ENCODE measurements at regions not wholly inside any gene's neighbourhood (a gene's known extent, or its start where the extent isn't known, plus 50 kb on each side); places are given as distances from the start of the nearest gene placed in this dataset.

GRCh38 chr7:85908051-85908450 lies 721.2 kb upstream of the SEMA3D start:
- no peaks in the 10 kb centered on the region for H3K36me3 ChIP-seq (ENCODE audit: control insufficient read depth, insufficient read depth, low read length)
- H2AFZ ChIP-seq (ENCODE audit: low read length): no peak overlapping the region
- H3K4me2 ChIP-seq (ENCODE audit: extremely low read depth, insufficient read depth, low read length): no peak overlapping the region
- TF ChIP-seq CTCF (conservative IDR thresholded peaks at IDR 0.05 in 1 of 2, IDR thresholded peaks at IDR 0.05 in 1 of 2; ENCODE audit: low read depth in 1 of 2, low read length in 2 of 2): no peak
- no peak for TF ChIP-seq EZH2 (IDR thresholded peaks at IDR 0.05; ENCODE audit: low read length, missing control alignments)
- no peak for DNase-seq (ENCODE audit: low read depth in 2 of 2)
- H3K4me1 ChIP-seq (ENCODE audit: control insufficient read depth, extremely low read depth, insufficient read depth, low read length): no peaks in the 10 kb centered on the region
- H3K79me2 ChIP-seq (ENCODE audit: control insufficient read depth, insufficient read depth, low read length): no peaks in the 10 kb centered on the region
- H3K27me3 ChIP-seq (ENCODE audit: control insufficient read depth, insufficient read depth, low read length): no peaks in the 10 kb centered on the region
- H3K9me3 ChIP-seq (ENCODE audit: control insufficient read depth, insufficient read depth, low read depth, low read length): no peaks in the 10 kb centered on the region
- H4K20me1 ChIP-seq (ENCODE audit: control insufficient read depth, extremely low read depth, insufficient read depth, low read length): no peaks in the 10 kb centered on the region
- H3K9ac ChIP-seq (ENCODE audit: insufficient read depth, low read length): no peak overlapping the region
- H3K4me3 ChIP-seq (replicated peaks in 1 of 4; ENCODE audit: control extremely low read depth in 1 of 4, insufficient read depth in 1 of 4, low read depth in 3 of 4, low read length in 4 of 4): no peak overlapping the region
- no peak overlapping the region for H3K27ac ChIP-seq (ENCODE audit: insufficient read depth, low read length)

- Histone ChIP-seq H3K27ac (ENCODE audit: insufficient read depth, low read length) (no peak overlapping the region), H3K9me3 (ENCODE audit: control insufficient read depth, insufficient read depth, low read depth, low read length) (no peaks in the 10 kb centered on the region), H4K20me1 (ENCODE audit: control insufficient read depth, extremely low read depth, insufficient read depth, low read length) (no peaks in the 10 kb centered on the region), H3K79me2 (ENCODE audit: control insufficient read depth, insufficient read depth, low read length) (no peaks in the 10 kb centered on the region), H3K27me3 (ENCODE audit: control insufficient read depth, insufficient read depth, low read length) (no peaks in the 10 kb centered on the region), H3K9ac (ENCODE audit: insufficient read depth, low read length) (no peak overlapping the region), H3K4me1 (ENCODE audit: control insufficient read depth, extremely low read depth, insufficient read depth, low read length) (no peaks in the 10 kb centered on the region), H3K36me3 (ENCODE audit: control insufficient read depth, insufficient read depth, low read length) (no peaks in the 10 kb centered on the region), H2AFZ (ENCODE audit: low read length) (no peak overlapping the region), H3K4me2 (ENCODE audit: extremely low read depth, insufficient read depth, low read length) (no peak overlapping the region), H3K4me3 (replicated peaks in 1 of 4; ENCODE audit: control extremely low read depth in 1 of 4, insufficient read depth in 1 of 4, low read depth in 3 of 4, low read length in 4 of 4) (no peak overlapping the region)
- TF ChIP-seq CTCF (conservative IDR thresholded peaks at IDR 0.05 in 1 of 2, IDR thresholded peaks at IDR 0.05 in 1 of 2; ENCODE audit: low read depth in 1 of 2, low read length in 2 of 2) (no peak), EZH2 (IDR thresholded peaks at IDR 0.05; ENCODE audit: low read length, missing control alignments) (no peak)
- no peak for DNase-seq (ENCODE audit: low read depth in 2 of 2)
These were observed 711.1 kb upstream of the SEMA3D start for GRCh38 chr7:85897967-85898366.

- H3K4me2 ChIP-seq (ENCODE audit: extremely low read depth, insufficient read depth, low read length): no peak overlapping the region
- no peaks in the 10 kb centered on the region for H3K27me3 ChIP-seq (ENCODE audit: control insufficient read depth, insufficient read depth, low read length)
- H3K36me3 ChIP-seq (ENCODE audit: control insufficient read depth, insufficient read depth, low read length): no peaks in the 10 kb centered on the region
- H3K9ac ChIP-seq (ENCODE audit: insufficient read depth, low read length): no peak overlapping the region
- H3K4me3 ChIP-seq (replicated peaks in 1 of 4; ENCODE audit: control extremely low read depth in 1 of 4, insufficient read depth in 1 of 4, low read depth in 3 of 4, low read length in 4 of 4): no peak overlapping the region
- H2AFZ ChIP-seq (ENCODE audit: low read length): no peak overlapping the region
- TF ChIP-seq EZH2 (IDR thresholded peaks at IDR 0.05; ENCODE audit: low read length, missing control alignments): no peak
- TF ChIP-seq CTCF (conservative IDR thresholded peaks at IDR 0.05 in 1 of 2, IDR thresholded peaks at IDR 0.05 in 1 of 2; ENCODE audit: low read depth in 1 of 2, low read length in 2 of 2): no peak
- no peaks in the 10 kb centered on the region for H4K20me1 ChIP-seq (ENCODE audit: control insufficient read depth, extremely low read depth, insufficient read depth, low read length)
- H3K27ac ChIP-seq (ENCODE audit: insufficient read depth, low read length): no peak overlapping the region
- H3K4me1 ChIP-seq (ENCODE audit: control insufficient read depth, extremely low read depth, insufficient read depth, low read length): no peaks in the 10 kb centered on the region
- H3K79me2 ChIP-seq (ENCODE audit: control insufficient read depth, insufficient read depth, low read length): no peaks in the 10 kb centered on the region
- no peaks in the 10 kb centered on the region for H3K9me3 ChIP-seq (ENCODE audit: control insufficient read depth, insufficient read depth, low read depth, low read length)
- DNase-seq (ENCODE audit: low read depth in 2 of 2): no peak
These were observed 709.7 kb upstream of the SEMA3D start for GRCh38 chr7:85896531-85896930.
